GM12891 (cell line): ENCODE measurements at regions not wholly inside any gene's neighbourhood (a gene's known extent, or its start where the extent isn't known, plus 50 kb on each side); places are given as distances from the start of the nearest gene placed in this dataset.

ENCODE experiments used
- DNase-seq: peaks from one replicate; pipeline ENCODE4 v3.0.0; 2011; ENCODE audit warnings: low spot score; ENCODE audit not compliant: insufficient read length
- FAIRE-seq: peaks from 2 replicates; lab custom pipeline; 2011; peaks lifted over from hg19 to GRCh38; lab: Jason Lieb, UNC
- PAX5 ChIP-seq: IDR thresholded peaks from 2 replicates; pipeline ENCODE4 v1.6.1; 2011; ENCODE audit warnings: low read length, moderate library complexity, mild to moderate bottlenecking; ENCODE audit not compliant: insufficient read depth, severe bottlenecking
- POLR2A ChIP-seq: IDR thresholded peaks from 2 replicates; pipeline ENCODE4 v1.6.1; 2011; ENCODE audit warnings: low read depth, low read length, control low read depth
- POLR2AphosphoS5 ChIP-seq: IDR thresholded peaks from 2 replicates; pipeline ENCODE4 v1.6.1; 2011; ENCODE audit warnings: low read depth, low read length, control low read depth
- POU2F2 ChIP-seq: IDR thresholded peaks from 2 replicates; pipeline ENCODE4 v1.6.1; 2011; ENCODE audit warnings: low read depth, mild to moderate bottlenecking, control low read depth, low read length, moderate library complexity
- SPI1 ChIP-seq: IDR thresholded peaks from 2 replicates; pipeline ENCODE4 v1.6.1; 2011; ENCODE audit warnings: low read depth, low read length, control low read depth
- TAF1 ChIP-seq: IDR thresholded peaks from 2 replicates; pipeline ENCODE4 v1.6.1; 2011; ENCODE audit warnings: low read depth, low read length, control low read depth

GRCh38 chr15:61798631-61799030 lies 261.6 kb downstream of the VPS13C start:
- no peak for DNase-seq
- FAIRE-seq = no peak
- TF ChIP-seq PAX5 = no peak
- TF ChIP-seq POU2F2 = no peak
- no peak for TF ChIP-seq POLR2AphosphoS5
- no peak for TF ChIP-seq TAF1
- no peak for TF ChIP-seq POLR2A
- TF ChIP-seq SPI1 = no peak

- no peak for DNase-seq
- FAIRE-seq = no peak
- no peak for TF ChIP-seq POU2F2
- no peak for TF ChIP-seq TAF1
- TF ChIP-seq POLR2A = no peak
- no peak for TF ChIP-seq POLR2AphosphoS5
- no peak for TF ChIP-seq PAX5
- no peak for TF ChIP-seq SPI1
These were observed 264.2 kb downstream of the VPS13C start for GRCh38 chr15:61796056-61796455.

- DNase-seq = no peak
These were observed 265.4 kb downstream of the VPS13C start for GRCh38 chr15:61794881-61795280.

GRCh38 chr15:61794276-61794675 lies 266.0 kb downstream of the VPS13C start:
- no peak for DNase-seq
- TF ChIP-seq POLR2AphosphoS5 = no peak
- TF ChIP-seq PAX5 = no peak
- TF ChIP-seq SPI1 = no peak
- TF ChIP-seq POLR2A = no peak
- no peak for TF ChIP-seq TAF1
- no peak for TF ChIP-seq POU2F2
- FAIRE-seq = no peak

More at GRCh38 chr15:61794881-61795280, 265.4 kb downstream of the VPS13C start:
- no peak for TF ChIP-seq TAF1
- TF ChIP-seq PAX5 = no peak
- TF ChIP-seq POLR2AphosphoS5 = no peak
- no peak for TF ChIP-seq POLR2A
- TF ChIP-seq SPI1 = no peak
- TF ChIP-seq POU2F2 = no peak
- no peak for FAIRE-seq

GRCh38 chr15:61784734-61785133 lies 275.5 kb downstream of the VPS13C start:
- no peak for TF ChIP-seq POLR2A

GRCh38 chr15:61780278-61780980 lies 279.8 kb downstream of the VPS13C start:
- DNase-seq = no peak
- no peak for FAIRE-seq
- TF ChIP-seq POLR2AphosphoS5 (no peak), POLR2A (no peak), PAX5 (no peak), TAF1 (no peak), POU2F2 (no peak), SPI1 (no peak)

More at GRCh38 chr15:61784734-61785133, 275.5 kb downstream of the VPS13C start:
- FAIRE-seq (no peak), DNase-seq (no peak)

GRCh38 chr15:61777689-61778088 lies 282.6 kb downstream of the VPS13C start:
- no peak for TF ChIP-seq POLR2AphosphoS5
- no peak for TF ChIP-seq SPI1
- TF ChIP-seq POLR2A = no peak
- DNase-seq = no peak
- no peak for FAIRE-seq

- TF ChIP-seq POLR2AphosphoS5 (no peak), PAX5 (no peak), POLR2A (no peak), TAF1 (no peak), POU2F2 (no peak), SPI1 (no peak)
- no peak for DNase-seq
- no peak for FAIRE-seq
These were observed 290.7 kb downstream of the VPS13C start for GRCh38 chr15:61769557-61769956.

- no peak for FAIRE-seq
- DNase-seq = no peak
- no peak for TF ChIP-seq POLR2AphosphoS5
- TF ChIP-seq PAX5 = no peak
- TF ChIP-seq POLR2A = no peak
These were observed 292.1 kb downstream of the VPS13C start for GRCh38 chr15:61768131-61768530.

- FAIRE-seq = no peak
- TF ChIP-seq POLR2A (no peak), POU2F2 (no peak), POLR2AphosphoS5 (no peak), PAX5 (no peak), TAF1 (no peak), SPI1 (no peak)
- no peak for DNase-seq
These were observed 295.3 kb downstream of the VPS13C start for GRCh38 chr15:61764981-61765380.
